ENCODE measurements at regions not wholly inside any gene's neighbourhood (a gene's known extent, or its start where the extent isn't known, plus 50 kb on each side); places are given as distances from the start of the nearest gene placed in this dataset.
"Not testable (repeated sequence)": the region's sequence is repeated elsewhere in the genome, so short reads cannot be mapped to it uniquely, and the experiment has no call there.

- no peak for DNase-seq (ENCODE audit: low read depth, low spot score)
These were observed 60.0 kb downstream of the DMAC1 start for GRCh38 chr9:7739595-7739994.

- DNase-seq (ENCODE audit: low read depth, low spot score) = no peak
These were observed 64.3 kb downstream of the DMAC1 start for GRCh38 chr9:7735311-7735710.

GRCh38 chr9:7730164-7730445, 69.5 kb downstream of the DMAC1 start:
- DNase-seq (ENCODE audit: low read depth, low spot score) = no peak

- no peak for DNase-seq (ENCODE audit: low read depth, low spot score)
These were observed 70.0 kb downstream of the DMAC1 start for GRCh38 chr9:7729371-7730163.

DNA sequence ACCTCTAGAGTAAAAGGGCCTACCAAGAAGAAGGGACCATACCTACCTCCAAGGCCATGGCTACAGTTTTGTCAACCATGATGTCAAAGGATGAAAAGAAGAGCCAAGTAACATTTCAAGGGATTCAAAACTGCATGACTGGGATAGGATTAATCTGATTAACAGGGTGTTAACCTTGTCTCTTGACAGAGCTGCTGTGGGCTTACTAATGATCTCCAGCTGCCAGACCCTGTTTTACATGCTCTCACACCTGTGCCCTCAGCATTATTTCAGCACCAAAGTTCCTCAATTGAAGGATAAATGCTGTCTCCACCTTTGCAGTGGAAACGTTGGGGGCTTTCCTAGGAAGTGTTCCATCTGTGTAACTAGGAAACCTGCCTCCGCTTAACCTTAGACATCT, 78.3 kb downstream of the DMAC1 start:
- DNase-seq (ENCODE audit: low read depth, low spot score) = no peak

DNA sequence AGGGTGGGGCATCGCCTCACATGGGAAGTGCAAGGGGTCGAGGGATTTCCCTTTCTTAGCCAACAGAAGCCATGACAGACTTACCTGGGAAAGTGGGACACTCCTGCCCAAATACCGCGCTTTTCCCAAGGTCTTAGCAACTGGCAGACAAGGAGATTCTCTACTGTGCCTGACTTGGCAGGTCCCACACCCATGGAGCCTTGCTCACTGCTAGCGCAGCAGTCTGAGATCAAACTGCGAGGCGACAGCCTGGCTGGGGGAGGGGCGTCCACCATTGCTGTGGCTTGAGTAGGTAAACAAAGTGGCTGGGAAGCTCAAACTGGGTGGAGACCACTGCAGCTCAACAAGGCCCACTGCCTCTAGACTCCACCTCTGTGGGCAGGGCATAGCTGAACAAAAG, 86.5 kb downstream of the DMAC1 start:
- not testable (repeated sequence) for DNase-seq (ENCODE audit: low read depth, low spot score)

DNA sequence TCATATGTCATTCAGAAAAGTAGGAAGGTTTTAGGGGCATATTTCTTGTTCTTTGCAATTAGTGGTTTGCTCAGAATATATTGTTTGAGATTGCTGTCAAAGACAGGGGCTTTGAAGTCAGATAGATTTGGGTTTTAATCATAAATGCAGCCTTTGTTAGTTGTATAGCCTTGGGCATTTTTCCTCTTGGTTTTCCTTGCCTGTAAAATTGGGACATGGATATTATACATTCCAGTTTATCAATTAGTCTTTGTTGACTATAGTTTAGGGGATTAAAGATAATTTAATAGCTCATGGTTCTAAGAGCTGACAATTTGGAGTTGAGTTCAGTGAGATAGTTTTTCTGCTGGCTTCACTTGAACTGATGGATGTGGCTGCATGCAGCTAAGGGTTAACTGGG, 88.9 kb downstream of the DMAC1 start:
- DNase-seq (ENCODE audit: low read depth, low spot score) = no peak

DNA sequence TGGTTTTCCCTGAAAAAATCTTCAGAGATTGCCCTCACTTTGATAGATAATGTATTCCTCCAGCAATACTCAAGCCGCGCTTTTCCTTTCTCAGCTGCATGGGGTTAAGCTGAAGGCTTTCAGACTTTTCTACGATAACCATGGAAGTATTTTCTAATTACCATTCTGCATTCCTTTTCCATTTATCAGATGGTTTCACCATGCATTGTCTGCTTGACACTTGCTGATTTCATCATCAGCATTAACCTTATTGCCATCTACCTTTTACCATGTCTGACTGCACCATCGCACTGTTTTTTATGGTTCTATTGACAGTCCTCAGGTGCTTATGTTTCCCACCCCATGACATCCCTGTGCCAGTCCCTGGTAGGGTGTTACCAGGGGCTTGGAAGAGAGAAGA, 91.6 kb downstream of the DMAC1 start:
- no peak for DNase-seq (ENCODE audit: low read depth, low spot score)

GRCh38 chr9:7704543-7704942, 95.0 kb downstream of the DMAC1 start:
- DNase-seq (ENCODE audit: low read depth, low spot score) = no peak

- DNase-seq (ENCODE audit: low read depth, low spot score) = no peak
These were observed 107.7 kb downstream of the DMAC1 start for GRCh38 chr9:7691909-7692308.

- no peak for DNase-seq (ENCODE audit: low read depth, low spot score)
These were observed 109.6 kb downstream of the DMAC1 start for GRCh38 chr9:7690014-7690413.

- DNase-seq (ENCODE audit: low read depth, low spot score) = no peak
These were observed 111.0 kb downstream of the DMAC1 start for GRCh38 chr9:7688626-7689025.

DNA sequence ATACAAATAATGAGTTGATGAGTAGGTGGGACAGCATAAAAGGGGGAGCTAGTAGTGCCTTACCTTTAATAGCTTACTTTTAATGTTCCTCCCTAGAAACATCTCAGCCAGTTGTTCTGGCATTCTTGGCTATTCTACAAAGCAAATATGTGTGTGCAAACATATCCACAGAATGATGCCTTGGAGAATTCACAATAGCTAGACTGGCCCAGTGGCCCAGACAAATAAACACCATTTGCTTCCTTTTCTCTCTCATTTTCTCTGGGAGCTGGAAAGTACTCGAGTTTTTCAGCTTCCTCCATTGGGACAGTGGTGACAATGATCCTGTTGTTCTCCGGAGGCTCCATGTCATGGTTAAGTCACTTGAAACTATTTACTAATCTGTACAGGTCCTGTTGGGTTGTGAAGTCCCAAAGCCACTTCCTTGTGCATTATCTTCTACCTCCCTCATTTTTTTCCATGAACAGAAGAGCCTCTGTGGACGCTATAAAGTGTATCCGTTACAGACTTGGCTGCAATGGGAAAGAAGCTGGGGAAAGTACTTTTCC, 122.9 kb downstream of the DMAC1 start:
- no peak for DNase-seq (ENCODE audit: low read depth, low spot score)

DNA sequence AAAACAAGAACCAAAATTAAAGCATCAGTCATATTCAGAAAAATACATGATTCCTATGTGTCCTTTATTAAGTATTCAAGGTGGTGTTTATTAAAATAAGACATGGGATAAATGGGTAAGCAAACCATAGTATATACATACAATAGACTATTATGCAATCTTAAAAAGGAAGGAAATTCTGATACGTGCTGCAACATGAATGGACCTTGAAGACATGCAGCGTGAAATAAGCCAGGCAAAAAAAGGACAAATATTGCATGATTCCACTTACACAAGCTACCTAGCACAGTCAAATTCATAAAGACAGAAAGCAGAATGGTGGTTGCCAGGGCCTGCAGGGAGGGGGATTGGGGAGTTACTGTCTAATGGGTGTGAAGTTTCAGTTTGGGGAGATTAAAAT, 127.7 kb downstream of the DMAC1 start:
- DNase-seq (ENCODE audit: low read depth, low spot score) = no peak

- DNase-seq (ENCODE audit: low read depth, low spot score) = no peak
These were observed 131.0 kb downstream of the DMAC1 start for GRCh38 chr9:7668541-7668940.

- DNase-seq (ENCODE audit: low read depth, low spot score) = no peak
These were observed 133.7 kb downstream of the DMAC1 start for GRCh38 chr9:7665874-7666273.

GRCh38 chr9:7659766-7660165, 139.8 kb downstream of the DMAC1 start:
- DNase-seq (ENCODE audit: low read depth, low spot score) = no peak

GRCh38 chr9:7656636-7657035, 142.9 kb downstream of the DMAC1 start:
- DNase-seq (ENCODE audit: low read depth, low spot score) = no peak

GRCh38 chr9:7653262-7653661, 146.3 kb downstream of the DMAC1 start:
- no peak for DNase-seq (ENCODE audit: low read depth, low spot score)

- no peak for DNase-seq (ENCODE audit: low read depth, low spot score)
These were observed 159.3 kb downstream of the DMAC1 start for GRCh38 chr9:7640231-7640630.

GRCh38 chr9:7639471-7639870, 160.1 kb downstream of the DMAC1 start:
- no peak for DNase-seq (ENCODE audit: low read depth, low spot score)

DNA sequence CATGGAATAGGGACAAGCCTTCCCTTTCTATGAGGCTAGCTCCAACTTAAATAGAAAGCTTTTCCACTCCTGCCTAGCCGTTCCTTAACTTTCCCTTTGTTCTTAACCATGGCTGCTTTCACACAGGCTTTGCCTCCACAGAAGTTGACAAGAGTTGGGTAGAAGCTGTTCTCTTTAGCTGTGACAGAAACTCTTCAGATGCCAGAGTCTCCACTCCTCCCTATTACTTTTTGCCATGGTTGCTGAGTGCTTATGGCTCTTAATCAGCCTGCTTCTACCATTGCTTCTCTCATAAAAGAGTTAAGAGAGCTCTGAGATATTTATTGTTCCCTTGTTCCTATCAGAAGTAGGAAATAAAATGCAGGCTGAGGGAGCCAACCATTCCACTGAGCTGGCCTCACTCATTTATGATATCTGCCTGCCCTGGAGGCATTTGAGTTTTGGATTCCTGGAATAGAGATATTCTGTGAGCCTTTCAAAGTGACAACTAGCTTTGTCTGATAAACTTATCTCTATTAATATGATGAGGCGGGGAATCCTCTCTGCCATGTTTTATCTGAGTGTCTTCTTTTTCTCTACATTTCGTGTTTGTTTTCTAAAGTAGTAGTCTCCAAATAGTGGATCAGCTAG, 162.6 kb downstream of the DMAC1 start:
- DNase-seq (ENCODE audit: low read depth, low spot score) = no peak

- no peak for DNase-seq (ENCODE audit: low read depth, low spot score)
These were observed 163.3 kb downstream of the DMAC1 start for GRCh38 chr9:7636309-7636708.

Measured in activated CD4-positive, CD25-positive, alpha-beta regulatory T cell treated with anti-CD3 and anti-CD28 coated beads, Interleukin-2, amount 50 U/mL, for 16 hours (primary cell).